ENCODE measurements at regions not wholly inside any gene's neighbourhood (a gene's known extent, or its start where the extent isn't known, plus 50 kb on each side); places are given as distances from the start of the nearest gene placed in this dataset.

DNA sequence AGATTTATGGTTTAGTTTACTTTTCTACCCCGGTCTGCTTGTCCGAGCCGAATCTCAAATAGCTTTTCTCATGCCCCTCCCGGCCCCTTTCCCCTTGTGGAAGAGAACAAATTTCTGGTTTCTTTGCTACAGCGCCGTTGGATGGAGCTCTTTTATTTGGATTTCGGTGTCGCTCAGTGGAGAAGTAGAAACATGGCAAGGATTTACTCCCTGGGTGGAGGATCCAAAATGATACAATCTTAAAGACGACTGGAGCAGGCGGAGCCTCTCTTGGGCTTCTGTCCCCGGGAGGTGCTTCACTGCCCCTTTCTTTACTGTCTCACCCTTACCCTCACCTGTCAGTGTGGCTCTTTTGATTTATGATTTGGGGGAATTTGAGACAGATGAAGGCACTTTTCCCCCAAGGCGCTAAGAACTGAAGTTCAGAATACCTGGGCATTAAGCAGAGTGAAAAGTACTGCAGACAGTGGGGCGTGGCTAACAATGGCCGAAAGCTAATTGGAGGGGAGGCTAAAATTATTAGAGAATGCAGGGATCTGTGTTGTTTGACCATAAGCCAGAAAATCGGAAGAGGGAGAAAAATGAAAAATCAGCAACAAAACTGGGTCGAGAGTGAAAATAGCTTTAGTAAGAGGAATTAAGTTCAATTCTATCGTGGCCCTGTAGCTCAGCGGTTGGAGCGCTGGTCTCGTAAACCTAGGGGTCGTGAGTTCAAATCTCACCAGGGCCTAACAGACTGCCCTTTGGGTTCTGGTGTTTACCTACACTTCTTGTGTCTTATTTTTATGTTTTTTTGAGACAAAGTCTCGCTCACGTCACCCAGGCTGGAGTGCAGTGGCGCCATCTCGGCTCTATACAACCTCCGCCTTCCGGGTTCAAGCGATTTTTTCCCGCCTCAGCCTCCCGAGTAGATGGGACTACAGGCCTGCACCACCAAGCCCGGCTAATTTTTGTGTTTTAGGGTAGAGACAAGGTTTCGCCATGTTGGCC, 145.1 kb upstream of the ZNF184 start:
- peak overlapping the region; percentile 64 for H2AFZ ChIP-seq (replicated peaks; ENCODE audit: low read length, poor library complexity)
- no peak overlapping the region for H3K9ac ChIP-seq (ENCODE audit: low read depth, low read length)
- BruUV-seq (replicated peaks), result no TSS peak
- H2BK120ac ChIP-seq (ENCODE audit: low read depth, low read length), result no peak overlapping the region
- WGBS, 2 experiments (ENCODE audit: extremely low coverage in 2 of 2, insufficient read length in 1 of 2), result 54% methylated on average over 12 of the region's 32 CpGs; no CpG with 5 or more reads in 1 of the 2 experiments
- H3K27ac ChIP-seq (ENCODE audit: insufficient read depth, low read length), result no peak overlapping the region
- H4K8ac ChIP-seq (ENCODE audit: low read depth in 2 of 2, low read length in 2 of 2), result no peak overlapping the region
- H3K9me3 ChIP-seq (ENCODE audit: control insufficient read depth, insufficient read depth, low read length), result no peaks in the 10 kb centered on the region
- peak; percentile 77 for ATAC-seq (ENCODE audit: low read depth)
- intact Hi-C loops (cut with micrococcal nuclease) (no loop called here), dilution Hi-C loops (cut with HindIII; ENCODE audit: low sequenced_read_pairs, unreplicated experiment) (no loop called here), in situ Hi-C loops (cut with MboI; ENCODE audit: low sequenced_read_pairs) (no loop called here)
- H3K36me3 ChIP-seq (ENCODE audit: control insufficient read depth, insufficient read depth, low read length), result no peaks in the 10 kb centered on the region
- no peak overlapping the region for H2BK5ac ChIP-seq (ENCODE audit: low read depth, low read length, poor library complexity, severe bottlenecking)
- no peak overlapping the region for H3K56ac ChIP-seq (ENCODE audit: extremely low read depth, insufficient read depth, low read length)
- H3K4me1 ChIP-seq (ENCODE audit: control insufficient read depth, insufficient read depth, low read length), result no peaks in the 10 kb centered on the region
- no peak overlapping the region for H4K5ac ChIP-seq (ENCODE audit: low read depth, low read length)
- no peak overlapping the region for H3K18ac ChIP-seq (ENCODE audit: low read depth, low read length)
- no peak overlapping the region for H3K4ac ChIP-seq (ENCODE audit: low read depth, low read length)
- H2BK15ac ChIP-seq (ENCODE audit: low read depth, low read length), result no peak overlapping the region
- no peak overlapping the region for H2BK20ac ChIP-seq (ENCODE audit: low read depth, low read length)
- H3K4me3 ChIP-seq (ENCODE audit: insufficient read depth, low read depth, low read length), result peak overlapping the region; percentile 11
- H2AK9ac ChIP-seq (replicated peaks; ENCODE audit: low read depth, low read length, poor library complexity), result no peak overlapping the region
- H4K20me1 ChIP-seq (ENCODE audit: insufficient read depth, low read length), result no peaks in the 10 kb centered on the region
- peak; percentile 9 for DNase-seq
- H3K9me1 ChIP-seq (ENCODE audit: insufficient read depth, low read length), result no peaks in the 10 kb centered on the region
- POLR2A ChIA-PET (ENCODE audit: unreplicated experiment), result no interaction called here
- no peak overlapping the region for H3K14ac ChIP-seq (replicated peaks; ENCODE audit: low read depth, low read length)
- peak overlapping the region; percentile 99 for H3K4me2 ChIP-seq (ENCODE audit: low read depth, low read length)
- H2AK5ac ChIP-seq (ENCODE audit: low read depth, low read length), result no peak overlapping the region
- no peaks in the 10 kb centered on the region for H3K79me1 ChIP-seq (ENCODE audit: low read depth in 1 of 2, low read length in 2 of 2)
- no peaks in the 10 kb centered on the region for H3K27me3 ChIP-seq (ENCODE audit: control insufficient read depth, insufficient read depth, low read length)
- H3K23ac ChIP-seq (ENCODE audit: low read depth, low read length), result no peak overlapping the region
- CTCF ChIA-PET, result no interaction called here
- H4K91ac ChIP-seq (ENCODE audit: insufficient read depth, low read depth, low read length), result no peak overlapping the region
- TF ChIP-seq POLR2A (IDR thresholded peaks at IDR 0.05; ENCODE audit: low read depth, low read length), result no peak
- TF ChIP-seq SMC3 (IDR thresholded peaks at IDR 0.05; ENCODE audit: low read depth, low read length), result no peak
- TF ChIP-seq, protein P1, sequence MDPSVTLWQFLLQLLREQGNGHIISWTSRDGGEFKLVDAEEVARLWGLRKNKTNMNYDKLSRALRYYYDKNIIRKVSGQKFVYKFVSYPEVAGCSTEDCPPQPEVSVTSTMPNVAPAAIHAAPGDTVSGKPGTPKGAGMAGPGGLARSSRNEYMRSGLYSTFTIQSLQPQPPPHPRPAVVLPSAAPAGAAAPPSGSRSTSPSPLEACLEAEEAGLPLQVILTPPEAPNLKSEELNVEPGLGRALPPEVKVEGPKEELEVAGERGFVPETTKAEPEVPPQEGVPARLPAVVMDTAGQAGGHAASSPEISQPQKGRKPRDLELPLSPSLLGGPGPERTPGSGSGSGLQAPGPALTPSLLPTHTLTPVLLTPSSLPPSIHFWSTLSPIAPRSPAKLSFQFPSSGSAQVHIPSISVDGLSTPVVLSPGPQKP (IDR thresholded peaks at IDR 0.05; ENCODE audit: borderline replicate concordance, low read depth, low read length), result no peak
- TF ChIP-seq CEBPB (IDR thresholded peaks at IDR 0.05; ENCODE audit: low read depth, low read length), result no peak
- no peak for TF ChIP-seq RCOR1 (IDR thresholded peaks at IDR 0.05; ENCODE audit: insufficient replicate concordance, low read length)
- TF ChIP-seq FOS (IDR thresholded peaks at IDR 0.05; ENCODE audit: low read depth, low read length), result no peak
- TF ChIP-seq CTCF (conservative IDR thresholded peaks at IDR 0.05; ENCODE audit: low read depth, low read length), result no peak
- TF ChIP-seq, protein P2, sequence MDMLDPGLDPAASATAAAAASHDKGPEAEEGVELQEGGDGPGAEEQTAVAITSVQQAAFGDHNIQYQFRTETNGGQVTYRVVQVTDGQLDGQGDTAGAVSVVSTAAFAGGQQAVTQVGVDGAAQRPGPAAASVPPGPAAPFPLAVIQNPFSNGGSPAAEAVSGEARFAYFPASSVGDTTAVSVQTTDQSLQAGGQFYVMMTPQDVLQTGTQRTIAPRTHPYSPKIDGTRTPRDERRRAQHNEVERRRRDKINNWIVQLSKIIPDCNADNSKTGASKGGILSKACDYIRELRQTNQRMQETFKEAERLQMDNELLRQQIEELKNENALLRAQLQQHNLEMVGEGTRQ (IDR thresholded peaks at IDR 0.05; ENCODE audit: low read depth, low read length), result no peak
- TF ChIP-seq MAZ (IDR thresholded peaks at IDR 0.05; ENCODE audit: borderline replicate concordance, low read depth, low read length), result no peak
- TF ChIP-seq RAD21 (IDR thresholded peaks at IDR 0.05; ENCODE audit: low read length), result no peak
- no peak for TF ChIP-seq RFX5 (IDR thresholded peaks at IDR 0.05; ENCODE audit: low read depth, low read length)
- no peak for TF ChIP-seq CHD1 (IDR thresholded peaks at IDR 0.05; ENCODE audit: low read depth, low read length)
- no peak for TF ChIP-seq BHLHE40 (IDR thresholded peaks at IDR 0.05; ENCODE audit: low read depth, low read length)
- TF ChIP-seq MAFK (IDR thresholded peaks at IDR 0.05; ENCODE audit: low read depth, low read length), result no peak
- TF ChIP-seq NFE2L2 (IDR thresholded peaks at IDR 0.05; ENCODE audit: low read depth, low read length), result no peak

Measured in IMR-90 (cell line).